Stimulated activated CD8-positive, alpha-beta memory T cell treated with anti-CD3 and anti-CD28 coated beads, Interleukin-4, amount 100 ng/mL, for 1 hour (primary cell): ENCODE measurements at regions not wholly inside any gene's neighbourhood (a gene's known extent, or its start where the extent isn't known, plus 50 kb on each side); places are given as distances from the start of the nearest gene placed in this dataset.
"Not testable (repeated sequence)": the region's sequence is repeated elsewhere in the genome, so short reads cannot be mapped to it uniquely, and the experiment has no call there.

Experiments used
- DNase-seq, 2 donors: peaks; one replicate each; pipeline ENCODE4 v3.0.0-alpha.2; 2020; ENCODE audit warnings: low read depth in 2 of 2, low spot score in 1 of 2

DNA sequence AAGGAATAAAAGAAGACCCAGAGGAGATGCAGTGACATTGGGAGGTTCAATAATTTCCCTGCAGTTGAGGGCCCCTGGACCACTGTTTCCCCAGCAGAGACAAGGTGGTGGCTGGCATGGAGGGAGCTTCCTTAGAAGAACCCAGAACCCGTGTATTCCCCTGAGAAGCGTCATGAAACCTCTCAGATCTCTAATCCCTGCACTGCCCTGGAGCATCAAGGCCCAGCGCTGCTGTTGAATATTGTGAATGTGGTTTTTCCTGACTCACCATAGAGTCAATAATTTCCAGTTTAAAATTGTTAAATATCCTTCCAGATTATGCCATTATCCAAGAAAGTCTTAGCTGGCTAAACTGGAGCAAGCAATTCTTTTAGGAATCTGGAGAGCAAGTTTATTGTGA, 187.2 kb downstream of the LMLN start:
- DNase-seq, result not testable (repeated sequence)

- not testable (repeated sequence) for DNase-seq
Observed at GRCh38 chr3:198147993-198148392, 188.0 kb downstream of the LMLN start.

DNA sequence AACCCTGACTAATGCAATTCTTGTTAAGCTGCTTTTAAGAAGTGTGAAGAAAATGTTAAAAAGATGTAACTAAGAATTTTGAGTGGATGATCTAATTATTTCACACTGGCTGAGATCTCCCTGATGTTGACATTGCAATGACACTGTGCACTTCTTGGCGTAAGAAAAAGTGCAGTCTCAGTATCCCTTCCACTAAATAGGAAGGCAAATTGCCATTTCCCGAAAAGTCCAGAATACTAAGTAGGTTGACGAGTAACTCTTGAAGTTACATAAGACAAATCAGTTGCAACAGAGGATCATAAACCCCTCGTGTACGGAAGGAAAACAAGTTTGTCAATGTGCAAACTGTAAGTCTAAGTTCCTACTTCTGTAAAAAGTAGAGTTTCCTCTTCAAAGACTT, 189.9 kb downstream of the LMLN start:
- not testable (repeated sequence) for DNase-seq

GRCh38 chr3:198151867-198152266, 191.8 kb downstream of the LMLN start:
- DNase-seq, result not testable (repeated sequence)

DNA sequence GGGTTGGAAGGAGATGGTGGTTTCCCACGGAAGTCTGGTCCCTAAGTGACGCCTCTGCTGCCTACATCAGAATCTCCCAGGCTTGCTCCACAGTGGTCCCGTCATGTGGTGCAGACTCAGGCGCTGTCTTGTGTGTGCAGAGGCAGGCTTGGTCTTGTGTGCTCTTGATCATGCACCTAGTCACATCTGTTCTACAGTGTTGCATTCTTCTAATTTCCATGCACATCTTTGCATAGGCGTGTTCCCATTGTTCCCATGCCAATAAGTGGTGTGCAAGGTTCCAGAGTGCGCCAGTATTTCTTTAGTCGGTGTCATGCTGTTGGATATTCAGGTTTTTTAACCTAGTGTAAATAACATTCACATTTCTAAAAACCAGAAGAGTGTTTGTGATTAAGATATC, 195.8 kb downstream of the LMLN start:
- DNase-seq, result not testable (repeated sequence)

DNA sequence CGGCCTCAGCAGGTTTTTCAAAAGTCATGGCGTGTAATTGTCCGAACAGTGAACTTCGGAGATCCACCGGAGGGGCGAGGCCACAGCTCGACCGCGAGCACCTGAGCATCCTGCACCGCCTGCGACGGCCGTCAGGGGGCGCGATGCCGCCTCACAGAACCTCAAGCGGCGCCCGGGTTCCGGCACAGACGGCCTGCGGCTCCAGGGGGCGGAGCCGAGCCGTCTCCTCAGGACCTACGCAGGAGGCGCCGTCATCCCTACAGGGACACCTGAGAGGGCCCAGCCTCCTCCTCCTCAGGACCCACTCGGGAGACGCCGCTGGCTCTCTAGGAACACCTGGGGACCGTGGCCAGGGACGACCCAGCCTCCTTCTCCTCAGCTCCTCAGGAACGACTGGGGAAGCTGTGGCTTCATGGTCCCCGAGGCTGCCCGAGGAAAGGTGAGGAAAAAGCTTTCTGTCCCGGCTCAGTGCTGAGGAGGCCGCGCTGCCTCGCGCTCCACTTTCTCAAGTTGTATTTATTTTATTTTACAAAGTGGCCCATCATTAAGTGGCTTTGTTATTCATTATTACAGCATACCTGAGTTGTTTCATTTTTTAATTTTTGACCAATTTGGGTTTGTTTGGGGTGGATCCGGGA, 197.3 kb downstream of the LMLN start:
- DNase-seq, result not testable (repeated sequence)

GRCh38 chr3:198158007-198158406, 198.0 kb downstream of the LMLN start:
- DNase-seq, result not testable (repeated sequence)

GRCh38 chr3:198167339-198168039, 207.5 kb downstream of the LMLN start:
- peak; percentile 40 for DNase-seq

DNA sequence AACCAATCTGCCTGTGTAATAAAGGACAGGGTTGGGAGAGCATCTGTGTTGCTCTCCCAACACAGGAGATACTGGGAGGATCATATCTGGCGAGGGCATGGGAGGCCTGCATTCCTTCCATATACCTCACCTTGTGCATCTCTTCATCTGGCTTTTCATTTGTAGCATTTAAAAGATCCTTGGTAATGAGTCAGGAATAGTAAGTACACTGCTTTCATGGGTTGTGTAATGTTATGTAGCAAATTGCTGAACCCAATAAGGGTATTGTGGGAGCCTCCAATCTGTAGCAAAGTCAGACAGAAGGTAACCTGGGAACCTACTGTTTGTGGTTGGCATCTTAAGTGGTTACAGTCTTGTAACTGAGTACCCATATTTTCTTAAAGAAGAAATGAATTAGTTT, 210.8 kb downstream of the LMLN start:
- DNase-seq, result not testable (repeated sequence)

GRCh38 chr3:198173080-198173479, 213.1 kb downstream of the LMLN start:
- DNase-seq, result not testable (repeated sequence)

DNA sequence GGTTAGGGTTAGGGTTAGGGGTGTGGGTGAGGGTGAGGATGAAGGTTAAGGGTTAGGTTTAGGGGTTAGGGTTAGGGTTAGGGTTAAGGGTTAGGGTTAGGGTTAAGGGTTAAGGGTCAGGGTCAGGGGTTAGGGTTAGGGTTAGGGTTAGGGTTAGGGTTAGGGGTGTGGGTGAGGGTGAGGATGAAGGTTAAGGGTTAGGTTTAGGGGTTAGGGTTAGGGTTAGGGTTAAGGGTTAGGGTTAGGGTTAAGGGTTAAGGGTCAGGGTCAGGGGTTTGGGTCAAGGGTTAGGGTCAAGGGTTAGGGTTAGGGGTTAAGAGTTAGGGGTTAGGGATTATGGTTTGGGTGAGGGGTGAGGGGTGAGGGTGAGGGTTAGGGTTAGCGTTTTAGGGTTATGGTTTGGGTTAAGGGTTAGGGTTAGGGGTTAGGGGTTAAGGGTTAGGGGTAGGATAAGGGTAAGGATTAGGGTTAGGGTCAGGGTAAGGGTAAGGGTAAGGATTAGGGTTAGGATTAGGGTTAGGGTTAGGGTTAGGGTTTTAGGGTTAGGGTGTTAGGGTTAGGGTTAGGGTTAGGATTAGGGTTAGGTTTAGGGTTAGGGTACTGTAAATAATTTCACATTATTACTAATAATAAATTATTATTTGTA, 214.0 kb downstream of the LMLN start:
- DNase-seq, result not testable (repeated sequence)
